Sigmoid colon (tissue), 6 donors: ENCODE measurements at regions not wholly inside any gene's neighbourhood (a gene's known extent, or its start where the extent isn't known, plus 50 kb on each side); places are given as distances from the start of the nearest gene placed in this dataset.

Experiments
- DNase-seq: peaks from one replicate; pipeline ENCODE4 v3.0.0-alpha.2; 2019
- H3K27ac ChIP-seq, 4 donors: fragments of 200-600 bp; sonication (generic); one replicate each; pipeline ENCODE4 v1.5.1; 2016 to 2019; ENCODE audit warnings: mild to moderate bottlenecking in 1 of 4
- H3K27me3 ChIP-seq, 3 donors: fragments of 200-600 bp; sonication (generic); one replicate each; pipeline ENCODE4 v1.5.1; 2019; ENCODE audit warnings: mild to moderate bottlenecking in 1 of 3
- H3K36me3 ChIP-seq, 4 donors: fragments of 200-600 bp; sonication (generic); one replicate each; pipeline ENCODE4 v1.5.1; 2016 to 2019
- H3K4me1 ChIP-seq, 4 donors: fragments of 200-600 bp; sonication (generic); one replicate each; pipeline ENCODE4 v1.5.1; 2017 to 2019
- H3K4me3 ChIP-seq, 4 donors: fragments of 200-600 bp; sonication (generic); one replicate each; pipeline ENCODE4 v1.5.1; 2017 to 2019; ENCODE audit warnings: mild to moderate bottlenecking in 2 of 4, moderate library complexity in 1 of 4
- H3K9me3 ChIP-seq, 4 donors: fragments of 200-600 bp in 3 of 4; sonication (generic) in 3 of 4; one replicate each; pipeline versions ENCODE4 v1.5.1 to v1.6.1; 2013 to 2019
- CTCF ChIP-seq, 4 experiments: fragments of 450-650 bp in 3 of 4; fragments of 200-600 bp in 1 of 4; IDR thresholded peaks; one replicate each; pipeline ENCODE4 v1.5.1; 2016 to 2019; ENCODE audit warnings: antibody characterized with exemption in 4 of 4, mild to moderate bottlenecking in 3 of 4, moderate library complexity in 2 of 4
- EP300 ChIP-seq, 4 donors: sonication (generic); formaldehyde crosslinking; IDR thresholded peaks; one replicate each; pipeline ENCODE4 v1.6.1; 2017; ENCODE audit warnings: antibody characterized with exemption in 4 of 4
- POLR2A ChIP-seq, 2 donors: fragments of 450-650 bp; IDR thresholded peaks; one replicate each; pipeline ENCODE4 v1.6.1; 2016; ENCODE audit warnings: antibody characterized with exemption in 2 of 2, mild to moderate bottlenecking in 2 of 2, moderate library complexity in 2 of 2
- POLR2AphosphoS5 ChIP-seq, 4 donors: sonication (generic); formaldehyde crosslinking; IDR thresholded peaks; one replicate each; pipeline ENCODE4 v1.6.1; 2017; ENCODE audit warnings: antibody characterized with exemption in 4 of 4
- WGBS, 2 donors: extraction: QIAGEN DNeasy Blood & Tissue Kit; methylation state at CpG; one replicate each; pipeline ENCODE4 v1.1.7; 2013; 5-methylcytosine and 5-hydroxymethylcytosine counted together
- intact Hi-C: fragments of 100-400 bp; cut with DNase I; formaldehyde crosslinking; loops from one replicate; pipeline ENCODE4 v1.15.1; 2023
- donor health status: healthy with polysubstance abuse.
- donor health status: healthy.

- Histone ChIP-seq H3K4me1 (peaks cover 0 to 17% (median 13%) of the 10 kb centered on the region in 4 donors), H3K27me3 (no peaks in the 10 kb centered on the region), H3K4me3 (no peak overlapping the region), H3K36me3 (no peaks in the 10 kb centered on the region), H3K9me3 (no peaks in the 10 kb centered on the region), H3K27ac (no peak overlapping the region)
- TF ChIP-seq CTCF (IDR thresholded peaks at IDR 0.05): no peak
- no peak for TF ChIP-seq POLR2A (IDR thresholded peaks at IDR 0.05)
- TF ChIP-seq EP300 (IDR thresholded peaks at IDR 0.05): no peak
- no peak for TF ChIP-seq POLR2AphosphoS5 (IDR thresholded peaks at IDR 0.05)
- WGBS, 2 donors: 22 to 80% methylated on average over 5 of the region's 5 CpGs
- intact Hi-C loops: no loop called here
- no peak for DNase-seq
Observed at GRCh38 chr1:232322162-232322734, 307.7 kb downstream of the SIPA1L2 start.

- intact Hi-C loops: no loop called here
- Histone ChIP-seq H3K27me3 (no peaks in the 10 kb centered on the region), H3K4me3 (no peak overlapping the region), H3K36me3 (no peaks in the 10 kb centered on the region), H3K27ac (peak overlapping the region in 1 of 4 donors; percentile 48), H3K9me3 (no peaks in the 10 kb centered on the region), H3K4me1 (peaks cover 0 to 17% (median 13%) of the 10 kb centered on the region in 4 donors)
- TF ChIP-seq EP300 (IDR thresholded peaks at IDR 0.05) (no peak), POLR2A (IDR thresholded peaks at IDR 0.05) (no peak), POLR2AphosphoS5 (IDR thresholded peaks at IDR 0.05) (no peak), CTCF (IDR thresholded peaks at IDR 0.05) (no peak)
- DNase-seq: no peak
- 17 to 30% methylated on average over 4 of the region's 4 CpGs for WGBS, 2 donors
Observed at GRCh38 chr1:232319518-232320210, 310.3 kb downstream of the SIPA1L2 start.

GRCh38 chr1:232319072-232319471, 310.9 kb downstream of the SIPA1L2 start:
- H3K27ac ChIP-seq: peak overlapping the region in 1 of 4 donors; percentile 48
- peaks cover 0 to 17% (median 13%) of the 10 kb centered on the region in 4 donors for H3K4me1 ChIP-seq
- no peak for DNase-seq
- no peak for TF ChIP-seq CTCF (IDR thresholded peaks at IDR 0.05)
- no peak for TF ChIP-seq POLR2A (IDR thresholded peaks at IDR 0.05)
- TF ChIP-seq EP300 (IDR thresholded peaks at IDR 0.05): no peak
- no peak for TF ChIP-seq POLR2AphosphoS5 (IDR thresholded peaks at IDR 0.05)
- intact Hi-C loops: no loop called here
- no peaks in the 10 kb centered on the region for H3K27me3 ChIP-seq
- WGBS, 2 donors: 29 to 71% methylated on average over 10 of the region's 10 CpGs
- H3K9me3 ChIP-seq: no peaks in the 10 kb centered on the region
- no peak overlapping the region for H3K4me3 ChIP-seq
- no peaks in the 10 kb centered on the region for H3K36me3 ChIP-seq

- WGBS, 2 donors: 96 to 98% methylated on average over 2 of the region's 2 CpGs
- no peaks in the 10 kb centered on the region for H3K36me3 ChIP-seq
- H3K9me3 ChIP-seq: no peaks in the 10 kb centered on the region
- intact Hi-C loops: no loop called here
- no peak overlapping the region for H3K27ac ChIP-seq
- H3K4me1 ChIP-seq: peaks cover 0 to 17% (median 13%) of the 10 kb centered on the region in 4 donors
- no peak for TF ChIP-seq EP300 (IDR thresholded peaks at IDR 0.05)
- TF ChIP-seq POLR2A (IDR thresholded peaks at IDR 0.05): no peak
- no peak overlapping the region for H3K4me3 ChIP-seq
- no peaks in the 10 kb centered on the region for H3K27me3 ChIP-seq
- no peak for DNase-seq
Observed at GRCh38 chr1:232318143-232318542, 311.8 kb downstream of the SIPA1L2 start.

GRCh38 chr1:232317350-232317749, 312.6 kb downstream of the SIPA1L2 start:
- H3K27me3 ChIP-seq: no peaks in the 10 kb centered on the region
- no peaks in the 10 kb centered on the region for H3K9me3 ChIP-seq
- no peak for TF ChIP-seq EP300 (IDR thresholded peaks at IDR 0.05)
- TF ChIP-seq CTCF (IDR thresholded peaks at IDR 0.05): no peak
- no peak for TF ChIP-seq POLR2AphosphoS5 (IDR thresholded peaks at IDR 0.05)
- TF ChIP-seq POLR2A (IDR thresholded peaks at IDR 0.05): no peak
- H3K36me3 ChIP-seq: no peaks in the 10 kb centered on the region
- intact Hi-C loops: no loop called here
- no peak overlapping the region for H3K4me3 ChIP-seq
- 90 to 97% methylated on average over 1 of the region's 1 CpG for WGBS, 2 donors
- H3K27ac ChIP-seq: no peak overlapping the region
- DNase-seq: no peak
- peaks cover 0 to 17% (median 13%) of the 10 kb centered on the region in 4 donors for H3K4me1 ChIP-seq
